Immature natural killer cell (primary cell): ENCODE measurements at regions not wholly inside any gene's neighbourhood (a gene's known extent, or its start where the extent isn't known, plus 50 kb on each side); places are given as distances from the start of the nearest gene placed in this dataset.
A peak's percentile ranks its signal among the peaks of the same experiment; 100 is the strongest.
"Not testable (repeated sequence)": the region's sequence is repeated elsewhere in the genome, so short reads cannot be mapped to it uniquely, and the experiment has no call there.

Experiments used
- DNase-seq, 3 donors: peaks; one replicate each; pipeline ENCODE4 v3.0.0; 2022; ENCODE audit warnings: mixed read lengths in 1 of 3
- H3K27ac Mint-ChIP-seq, 6 donors: one replicate each; pipeline ENCODE4 v1.8.0; 2020; ENCODE audit warnings: mixed read lengths in 6 of 6, mild to moderate bottlenecking in 5 of 6, inconsistent platforms in 4 of 6, moderate library complexity in 3 of 6
- H3K27me3 Mint-ChIP-seq, 3 donors: one replicate each; pipeline ENCODE4 v1.8.0; 2020 to 2021; ENCODE audit warnings: low read depth in 3 of 3, mild to moderate bottlenecking in 3 of 3, mixed read lengths in 3 of 3, moderate library complexity in 3 of 3, inconsistent platforms in 1 of 3
- H3K36me3 Mint-ChIP-seq, 3 donors: one replicate each; pipeline ENCODE4 v1.8.0; 2020; ENCODE audit warnings: mixed read lengths in 3 of 3, inconsistent platforms in 2 of 3, mild to moderate bottlenecking in 2 of 3
- H3K4me1 Mint-ChIP-seq, 2 donors: one replicate each; pipeline ENCODE4 v1.8.0; 2020; ENCODE audit warnings: inconsistent platforms in 2 of 2, mild to moderate bottlenecking in 2 of 2, mixed read lengths in 2 of 2, moderate library complexity in 1 of 2
- H3K4me3 Mint-ChIP-seq, 5 donors: one replicate each; pipeline ENCODE4 v1.8.0; 2020; ENCODE audit warnings: mild to moderate bottlenecking in 5 of 5, mixed read lengths in 5 of 5, inconsistent platforms in 3 of 5, moderate library complexity in 3 of 5
- H3K9me3 Mint-ChIP-seq, 6 donors: one replicate each; pipeline ENCODE4 v1.8.0; 2020; ENCODE audit warnings: mild to moderate bottlenecking in 6 of 6, mixed read lengths in 6 of 6, inconsistent platforms in 4 of 6, moderate library complexity in 3 of 6

DNA sequence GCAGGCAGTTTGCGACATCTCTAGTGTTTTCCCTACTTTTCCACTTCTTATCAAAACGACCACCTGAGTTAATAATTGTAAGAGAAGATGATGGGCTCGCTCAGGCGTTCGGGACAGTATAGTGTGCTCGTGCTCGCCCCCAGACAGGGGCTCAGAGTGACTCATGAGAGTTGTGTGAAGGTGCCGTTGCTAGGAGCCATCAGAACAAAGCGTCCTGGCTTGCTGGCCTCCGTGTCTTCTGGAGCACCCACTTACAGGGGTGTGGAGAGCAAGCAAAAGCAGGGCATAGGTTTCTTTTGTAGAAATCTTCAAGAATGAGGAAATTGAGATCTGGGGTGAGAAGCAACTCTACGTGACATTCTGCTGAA, 73.0 kb upstream of the ADGRG2 start:
- Mint-ChIP-seq H3K27me3 (peaks cover 0 to 2% (median 0%) of the 10 kb centered on the region in 3 donors), H3K27ac (peak overlapping the region in 2 of 6 donors; percentile 58 to 65), H3K4me3 (peak overlapping the region in 1 of 5 donors; percentile 54), H3K36me3 (no peaks in the 10 kb centered on the region), H3K4me1 (peaks cover 6 to 27% of the 10 kb centered on the region in 2 donors), H3K9me3 (peaks cover 0 to 6% (median 0%) of the 10 kb centered on the region in 6 donors)
- no peak for DNase-seq

DNA sequence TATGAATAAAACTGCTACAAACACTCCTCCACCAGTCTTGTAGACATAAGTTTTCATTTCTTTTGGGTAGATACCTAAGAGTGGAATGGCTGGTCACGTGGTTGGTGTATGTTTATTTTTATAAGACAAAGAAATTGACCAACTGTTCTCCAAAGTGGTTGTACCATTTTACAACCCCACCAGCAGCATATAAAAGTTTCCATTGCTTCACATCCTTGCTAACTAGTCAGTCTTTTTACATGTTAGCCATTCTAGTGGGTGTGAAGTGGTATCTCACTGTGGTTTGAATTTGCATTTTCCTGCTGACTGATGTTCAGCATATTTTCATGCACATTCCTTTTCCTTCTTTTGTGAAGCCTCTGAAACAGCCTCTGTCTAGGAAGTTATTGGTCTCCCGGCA, 76.2 kb upstream of the ADGRG2 start:
- Mint-ChIP-seq H3K36me3 (no peaks in the 10 kb centered on the region), H3K27ac (peak overlapping the region in 2 of 6 donors; percentile 73 to 75), H3K4me3 (peak overlapping the region in 4 of 5 donors; percentile 27 to 72 (median 48)), H3K27me3 (peaks cover 0 to 4% (median 1%) of the 10 kb centered on the region in 3 donors), H3K4me1 (peaks cover 6 to 27% of the 10 kb centered on the region in 2 donors), H3K9me3 (peaks cover 0 to 6% (median 0%) of the 10 kb centered on the region in 6 donors)
- peak; percentile 11 to 44 (median 34) for DNase-seq

DNA sequence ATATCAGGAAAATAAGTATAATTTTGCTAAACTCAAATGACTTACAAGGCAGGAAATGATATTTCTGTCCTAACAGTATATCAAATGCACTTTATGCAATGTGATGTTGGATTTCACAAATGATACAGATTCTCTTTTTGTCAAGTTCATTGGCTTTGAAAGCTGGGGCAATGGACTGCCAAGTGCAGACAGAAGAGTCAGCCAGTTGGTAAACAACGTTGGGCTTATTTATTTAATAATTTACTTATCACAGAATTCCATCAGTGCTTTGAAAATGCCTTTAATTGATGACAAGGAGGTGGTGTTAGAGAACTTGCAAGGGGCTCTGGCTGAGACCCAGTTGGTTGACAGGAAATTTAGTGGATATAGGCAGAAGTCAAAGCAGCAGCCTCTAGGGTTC, 79.9 kb upstream of the ADGRG2 start:
- H3K4me3 Mint-ChIP-seq = no peak overlapping the region
- peaks cover 0 to 6% (median 0%) of the 10 kb centered on the region in 6 donors for H3K9me3 Mint-ChIP-seq
- H3K36me3 Mint-ChIP-seq = no peaks in the 10 kb centered on the region
- DNase-seq = no peak
- H3K27ac Mint-ChIP-seq = no peak overlapping the region
- H3K4me1 Mint-ChIP-seq = peaks cover 6 to 21% of the 10 kb centered on the region in 2 donors
- peaks cover 0 to 4% (median 1%) of the 10 kb centered on the region in 3 donors for H3K27me3 Mint-ChIP-seq

DNA sequence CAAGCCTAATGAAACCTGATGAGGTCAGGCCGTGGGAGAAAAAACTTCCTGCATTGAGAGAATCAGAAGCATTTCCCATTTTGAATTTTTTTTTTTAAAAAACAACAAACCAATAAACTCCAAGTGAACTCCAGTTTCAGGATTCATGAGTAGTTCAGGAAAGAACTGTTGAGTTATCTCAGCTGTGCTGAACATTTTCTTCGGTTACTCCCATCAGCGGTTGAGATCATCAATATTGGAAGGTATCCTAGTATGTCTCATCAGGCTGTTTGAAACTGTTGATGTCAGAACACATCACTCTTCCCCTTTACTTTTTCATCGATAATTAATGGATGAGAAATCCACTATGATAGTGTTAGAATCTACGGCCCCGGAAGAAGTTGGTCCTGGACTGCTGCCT, 82.4 kb upstream of the ADGRG2 start:
- Mint-ChIP-seq H3K27ac (no peak overlapping the region), H3K36me3 (no peaks in the 10 kb centered on the region), H3K4me3 (no peak overlapping the region), H3K4me1 (peaks cover 0 to 2% of the 10 kb centered on the region in 2 donors), H3K27me3 (peaks cover 0 to 4% (median 1%) of the 10 kb centered on the region in 3 donors), H3K9me3 (no peaks in the 10 kb centered on the region)
- no peak for DNase-seq

DNA sequence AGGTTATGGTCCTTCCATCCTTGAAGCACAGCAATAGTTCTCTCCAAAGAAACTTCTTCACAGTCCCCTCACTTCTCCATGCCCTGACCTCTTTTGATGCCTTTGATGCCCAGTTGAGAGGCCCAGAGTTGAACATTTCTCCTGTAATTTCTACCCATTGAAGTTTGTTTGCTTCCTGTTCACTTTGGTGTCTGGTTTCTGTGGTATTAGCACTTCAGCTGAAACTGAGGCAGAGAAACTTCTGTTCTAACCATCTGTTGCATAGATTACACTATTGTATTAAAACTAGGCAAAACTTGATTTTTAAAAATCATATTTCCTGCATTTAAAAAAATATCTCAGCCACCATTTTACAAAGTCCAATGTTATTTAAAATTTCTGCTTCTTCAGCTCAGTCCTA, 89.8 kb upstream of the ADGRG2 start:
- peak overlapping the region; percentile 41 to 85 (median 56) for H3K4me3 Mint-ChIP-seq
- H3K4me1 Mint-ChIP-seq = peaks cover 13 to 17% of the 10 kb centered on the region in 2 donors
- peak in 2 of 3 donors; percentile 10 to 26 for DNase-seq
- H3K9me3 Mint-ChIP-seq = peaks cover 0 to 2% (median 0%) of the 10 kb centered on the region in 6 donors
- H3K27ac Mint-ChIP-seq = peak overlapping the region; percentile 29 to 80 (median 70)
- no peaks in the 10 kb centered on the region for H3K36me3 Mint-ChIP-seq
- H3K27me3 Mint-ChIP-seq = peaks cover 0 to 3% (median 1%) of the 10 kb centered on the region in 3 donors

DNA sequence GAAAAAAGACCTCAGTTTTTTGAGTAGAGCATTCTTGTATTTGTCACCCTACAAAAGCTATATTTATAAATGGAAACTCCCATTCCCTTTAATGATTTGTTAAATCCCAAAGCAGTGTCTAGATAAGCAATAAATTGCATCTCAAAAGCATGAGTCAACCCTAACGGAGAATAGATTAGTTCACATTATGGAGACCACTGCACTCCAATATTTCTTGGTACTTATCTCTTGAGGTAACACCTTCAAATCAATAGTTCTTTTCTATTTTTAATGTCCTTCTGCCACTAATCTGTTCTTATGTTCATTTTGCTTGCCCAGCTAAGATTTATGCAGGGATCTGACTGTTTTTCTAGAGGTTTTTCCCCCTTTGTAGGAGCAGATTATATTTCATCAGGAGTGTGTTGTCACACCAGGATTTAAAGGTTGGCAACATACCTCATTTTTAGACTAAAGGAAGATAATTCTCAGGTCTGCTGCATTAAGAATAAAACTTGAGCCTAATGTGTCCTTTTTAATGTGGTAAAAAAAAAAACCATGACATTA, 91.4 kb upstream of the ADGRG2 start:
- DNase-seq = no peak
- Mint-ChIP-seq H3K27ac (peak overlapping the region in 1 of 6 donors; percentile 6), H3K9me3 (peaks cover 0 to 2% (median 0%) of the 10 kb centered on the region in 6 donors), H3K4me3 (no peak overlapping the region), H3K4me1 (peaks cover 13 to 17% of the 10 kb centered on the region in 2 donors), H3K36me3 (no peaks in the 10 kb centered on the region), H3K27me3 (peaks cover 0 to 3% (median 1%) of the 10 kb centered on the region in 3 donors)

DNA sequence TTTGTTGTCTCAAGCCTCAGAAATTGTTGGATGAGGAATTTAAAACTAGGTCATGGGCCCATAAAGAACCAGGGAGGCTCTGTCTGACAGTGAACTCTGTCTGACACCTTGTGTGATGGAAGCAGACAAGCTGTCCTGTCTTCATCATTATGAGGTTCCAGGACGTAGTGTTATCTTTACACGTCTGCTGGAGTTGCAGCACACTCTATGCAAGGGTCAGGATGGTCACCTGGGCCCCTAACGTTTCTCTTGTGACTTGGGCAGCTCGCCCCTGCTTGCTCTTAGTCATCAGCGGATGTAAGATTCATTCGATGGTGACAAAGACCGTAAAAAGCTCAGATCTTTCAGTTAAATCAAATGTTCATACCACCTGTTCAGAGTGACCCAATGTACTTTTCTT, 92.0 kb upstream of the ADGRG2 start:
- peak overlapping the region in 1 of 5 donors; percentile 26 for H3K4me3 Mint-ChIP-seq
- peaks cover 13 to 17% of the 10 kb centered on the region in 2 donors for H3K4me1 Mint-ChIP-seq
- H3K9me3 Mint-ChIP-seq = peaks cover 0 to 2% (median 0%) of the 10 kb centered on the region in 6 donors
- H3K27me3 Mint-ChIP-seq = peaks cover 0 to 3% (median 1%) of the 10 kb centered on the region in 3 donors
- no peak overlapping the region for H3K27ac Mint-ChIP-seq
- no peaks in the 10 kb centered on the region for H3K36me3 Mint-ChIP-seq
- DNase-seq = peak in 1 of 3 donors; percentile 13

DNA sequence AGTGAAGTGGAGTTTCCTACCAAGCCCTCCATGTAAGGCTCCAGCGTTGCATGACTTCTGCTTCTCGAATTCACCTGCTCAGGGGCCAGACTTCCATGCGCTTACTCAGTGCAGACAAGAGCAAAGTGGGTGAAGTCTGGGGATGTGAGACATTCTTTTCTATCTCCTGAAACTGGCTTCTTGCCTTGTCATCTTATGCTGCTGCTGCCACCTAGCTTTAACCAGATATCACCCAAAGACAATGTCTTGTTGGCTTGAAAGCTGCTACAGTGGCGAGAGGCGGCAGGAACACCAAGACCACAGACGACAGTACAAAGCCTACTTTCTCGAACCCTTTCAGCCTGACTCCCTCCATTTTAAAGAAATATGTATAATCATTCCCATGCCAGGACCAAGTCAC, 103.6 kb upstream of the ADGRG2 start:
- Mint-ChIP-seq H3K27ac (no peak overlapping the region), H3K4me1 (no peaks in the 10 kb centered on the region), H3K36me3 (no peaks in the 10 kb centered on the region), H3K27me3 (peaks cover 2 to 5% (median 3%) of the 10 kb centered on the region in 3 donors), H3K4me3 (no peak overlapping the region), H3K9me3 (peaks cover 0 to 2% (median 0%) of the 10 kb centered on the region in 6 donors)
- peak in 2 of 3 donors; percentile 2 to 34 for DNase-seq

DNA sequence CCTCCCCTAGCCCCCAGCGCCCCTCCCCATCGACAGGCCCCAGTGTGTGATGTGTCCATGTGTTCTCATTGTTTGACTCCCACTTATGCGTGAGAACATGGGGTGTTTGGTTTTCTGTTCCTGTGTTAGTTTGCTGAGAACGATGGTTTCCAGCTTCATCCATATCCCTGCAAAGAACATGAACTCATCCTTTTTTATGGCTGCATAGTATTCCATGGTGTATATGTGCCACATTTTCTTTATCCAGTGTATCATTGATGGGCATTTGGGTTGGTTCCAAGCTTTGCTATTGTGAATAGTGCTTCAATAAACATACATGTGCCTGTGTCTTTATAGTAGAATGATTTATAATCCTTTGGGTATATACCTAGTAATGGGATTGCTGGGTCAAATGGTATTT, 107.6 kb upstream of the ADGRG2 start:
- H3K27ac Mint-ChIP-seq, H3K4me3 Mint-ChIP-seq, H3K36me3 Mint-ChIP-seq, H3K27me3 Mint-ChIP-seq, H3K9me3 Mint-ChIP-seq, H3K4me1 Mint-ChIP-seq, DNase-seq: not testable (repeated sequence)

DNA sequence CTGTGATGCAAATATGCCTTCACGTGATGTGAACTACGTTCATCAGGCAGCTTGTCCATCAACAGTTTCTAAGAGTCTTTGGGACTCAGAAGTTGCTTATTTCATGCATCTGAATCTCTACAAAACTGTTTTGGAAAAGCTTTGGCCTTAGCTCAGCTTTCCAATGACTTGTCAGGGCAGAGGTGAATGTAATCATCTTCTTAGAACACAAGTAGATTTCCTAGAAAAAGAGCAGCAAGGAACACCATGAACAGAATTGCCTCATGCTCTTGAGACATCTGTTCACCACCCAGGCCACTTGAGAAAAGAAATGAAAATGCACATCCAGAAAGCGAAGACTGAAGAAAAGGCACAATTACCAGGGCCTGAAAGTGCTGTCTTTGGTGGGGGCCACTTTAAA, 105.8 kb upstream of the PDHA1 start:
- H3K4me1 Mint-ChIP-seq = no peaks in the 10 kb centered on the region
- H3K27ac Mint-ChIP-seq = no peak overlapping the region
- peaks cover 1 to 10% (median 4%) of the 10 kb centered on the region in 3 donors for H3K27me3 Mint-ChIP-seq
- H3K4me3 Mint-ChIP-seq = no peak overlapping the region
- H3K9me3 Mint-ChIP-seq = peaks cover 0 to 1% (median 0%) of the 10 kb centered on the region in 6 donors
- H3K36me3 Mint-ChIP-seq = no peaks in the 10 kb centered on the region
- no peak for DNase-seq

DNA sequence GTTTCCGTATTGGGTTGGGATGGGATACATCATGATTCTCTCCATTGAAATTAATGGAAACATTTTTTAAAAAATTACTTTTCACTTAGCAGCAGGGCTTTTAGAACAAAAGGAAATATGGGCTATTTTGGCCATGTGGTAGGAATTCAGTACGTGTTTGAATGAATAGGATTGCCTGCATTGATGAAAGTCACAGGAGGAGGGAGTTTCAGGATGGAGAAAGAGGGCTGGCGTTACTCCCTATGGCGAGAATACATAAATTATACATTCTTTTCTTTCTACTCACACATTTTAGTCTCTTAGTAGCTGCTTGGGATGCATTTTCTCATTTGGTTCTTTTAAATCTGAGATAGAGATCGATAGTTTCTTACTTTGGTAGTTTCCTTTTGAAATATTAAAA, 100.3 kb upstream of the PDHA1 start:
- H3K4me3 Mint-ChIP-seq = no peak overlapping the region
- H3K9me3 Mint-ChIP-seq = no peaks in the 10 kb centered on the region
- DNase-seq = no peak
- H3K27me3 Mint-ChIP-seq = peaks cover 2 to 6% (median 6%) of the 10 kb centered on the region in 3 donors
- no peak overlapping the region for H3K27ac Mint-ChIP-seq
- H3K36me3 Mint-ChIP-seq = no peaks in the 10 kb centered on the region
- no peaks in the 10 kb centered on the region for H3K4me1 Mint-ChIP-seq

DNA sequence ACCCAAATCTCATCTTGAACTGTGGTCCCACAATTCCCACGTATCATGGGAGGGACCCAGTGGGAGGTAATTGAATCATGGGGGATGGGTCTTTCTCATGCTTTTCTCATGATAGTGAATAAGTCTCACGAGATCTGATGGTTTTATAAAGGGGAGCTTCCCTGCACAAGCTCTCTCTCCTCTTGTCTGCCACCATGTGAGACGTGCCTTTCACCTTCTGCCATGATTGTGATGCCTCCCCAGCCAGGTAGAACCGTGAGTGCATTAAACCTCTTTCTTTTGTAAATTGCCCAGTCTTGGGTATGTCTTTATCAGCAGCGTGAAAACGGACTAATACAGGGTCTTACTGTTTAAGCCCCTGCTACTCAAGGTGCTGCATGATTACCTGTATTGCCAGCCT, 98.8 kb upstream of the PDHA1 start:
- H3K27ac Mint-ChIP-seq, H3K4me3 Mint-ChIP-seq, DNase-seq, H3K4me1 Mint-ChIP-seq, H3K9me3 Mint-ChIP-seq, H3K36me3 Mint-ChIP-seq, H3K27me3 Mint-ChIP-seq: not testable (repeated sequence)

DNA sequence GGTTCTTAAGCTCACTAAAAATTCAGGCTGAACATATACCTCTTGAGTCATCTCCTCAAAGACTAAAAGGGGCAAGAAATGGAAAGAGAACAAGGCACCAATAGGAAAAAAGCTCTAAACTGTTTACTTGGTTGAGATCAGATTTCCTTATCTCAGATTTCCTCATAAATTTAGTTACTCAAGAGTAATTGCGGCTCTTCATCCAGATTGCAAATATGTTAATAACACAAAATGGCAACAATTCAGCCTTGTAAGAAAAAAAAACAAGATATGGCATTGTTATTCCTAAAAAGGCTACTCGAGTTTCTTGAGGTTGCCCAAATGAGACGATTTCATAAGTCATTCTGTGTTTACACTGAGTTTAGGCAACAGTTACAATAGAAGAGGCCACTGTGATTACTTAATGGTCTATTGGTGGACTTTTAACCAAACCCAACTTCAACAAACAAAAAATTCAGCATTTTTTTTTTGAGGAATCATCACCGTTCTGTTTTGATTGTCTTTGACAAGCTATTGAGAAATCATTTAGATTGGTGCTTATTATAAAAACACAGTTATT, 97.9 kb upstream of the PDHA1 start:
- DNase-seq = no peak
- peaks cover 0 to 7% (median 2%) of the 10 kb centered on the region in 3 donors for H3K27me3 Mint-ChIP-seq
- H3K9me3 Mint-ChIP-seq = peaks cover 0 to 5% (median under 1%) of the 10 kb centered on the region in 6 donors
- peaks cover 0 to 5% (median 0%) of the 10 kb centered on the region in 3 donors for H3K36me3 Mint-ChIP-seq
- H3K4me3 Mint-ChIP-seq = no peak overlapping the region
- no peaks in the 10 kb centered on the region for H3K4me1 Mint-ChIP-seq
- H3K27ac Mint-ChIP-seq = no peak overlapping the region

DNA sequence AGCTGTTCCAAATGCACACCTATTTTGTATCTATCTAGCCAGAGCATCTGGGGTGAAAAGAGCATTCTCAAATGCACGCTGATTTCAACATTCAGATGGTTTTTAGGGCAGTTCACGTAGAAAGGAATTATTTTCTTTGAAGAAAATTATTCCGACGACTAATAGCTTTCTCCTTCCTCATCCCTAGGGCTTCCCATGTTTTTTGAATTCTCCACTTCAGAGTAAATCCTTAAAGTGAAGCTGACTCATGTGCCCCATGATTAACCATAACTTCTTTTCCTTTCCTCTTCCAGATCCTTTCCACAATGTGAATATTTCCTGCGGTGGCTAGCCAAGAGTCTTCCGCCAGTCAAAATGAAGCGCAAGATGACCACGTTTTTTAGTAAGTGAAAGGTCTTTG, 86.7 kb upstream of the PDHA1 start:
- Mint-ChIP-seq H3K27me3 (peaks cover 2 to 17% (median 4%) of the 10 kb centered on the region in 3 donors), H3K27ac (no peak overlapping the region), H3K36me3 (peaks cover 0 to 3% (median 0%) of the 10 kb centered on the region in 3 donors), H3K4me3 (no peak overlapping the region), H3K9me3 (no peaks in the 10 kb centered on the region), H3K4me1 (no peaks in the 10 kb centered on the region)
- no peak for DNase-seq

DNA sequence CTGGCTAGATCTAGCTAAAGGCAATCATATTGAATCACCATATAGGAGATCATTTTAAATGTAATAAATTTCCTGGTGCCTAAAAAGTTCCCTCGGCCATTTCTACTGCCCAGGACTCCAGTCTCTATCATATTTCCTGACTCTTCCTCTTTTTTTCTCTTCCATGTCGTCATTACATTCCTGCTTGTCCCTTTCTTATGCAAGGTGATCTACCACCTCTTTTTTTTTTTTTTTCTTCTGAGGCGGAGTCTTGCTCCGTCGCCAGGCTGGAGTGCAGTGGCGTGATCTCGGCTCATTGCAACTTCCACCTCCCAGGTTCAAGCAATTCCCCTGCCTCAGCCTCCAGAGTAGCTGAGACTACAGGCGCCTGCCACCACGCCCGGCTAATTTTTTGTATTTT, 82.7 kb upstream of the PDHA1 start:
- H3K27me3 Mint-ChIP-seq = peaks cover 2 to 12% (median 3%) of the 10 kb centered on the region in 3 donors
- H3K4me1 Mint-ChIP-seq, H3K36me3 Mint-ChIP-seq, H3K27ac Mint-ChIP-seq, H3K4me3 Mint-ChIP-seq, H3K9me3 Mint-ChIP-seq, DNase-seq: not testable (repeated sequence)
